Esophagus (tissue), 2 donors: ENCODE measurements at regions not wholly inside any gene's neighbourhood (a gene's known extent, or its start where the extent isn't known, plus 50 kb on each side); places are given as distances from the start of the nearest gene placed in this dataset.

Experiments
- H3K27ac ChIP-seq, 2 donors: one replicate each; pipeline ENCODE4 v1.5.1; 2013; ENCODE audit warnings: low read depth in 2 of 2, mild to moderate bottlenecking in 2 of 2, inconsistent platforms in 1 of 2, low read length in 1 of 2, moderate library complexity in 1 of 2
- H3K27me3 ChIP-seq, 2 donors: one replicate each; pipeline ENCODE4 v1.6.1; 2013; ENCODE audit warnings: low read length in 2 of 2, control low read depth in 1 of 2, mild to moderate bottlenecking in 1 of 2; ENCODE audit not compliant: insufficient read depth in 2 of 2, control insufficient read depth in 1 of 2
- H3K36me3 ChIP-seq, 2 donors: one replicate each; pipeline ENCODE4 v1.6.1; 2013; ENCODE audit warnings: low read length in 1 of 2; ENCODE audit not compliant: control insufficient read depth in 2 of 2, insufficient read depth in 2 of 2
- H3K4me1 ChIP-seq, 2 donors: one replicate each; pipeline ENCODE4 v1.6.1; 2013; ENCODE audit warnings: low read length in 1 of 2; ENCODE audit not compliant: control insufficient read depth in 2 of 2, insufficient read depth in 2 of 2
- H3K4me3 ChIP-seq, 2 donors: one replicate each; pipeline ENCODE4 v1.5.1; 2013; ENCODE audit warnings: low read length in 2 of 2, mild to moderate bottlenecking in 2 of 2, low read depth in 1 of 2, moderate library complexity in 1 of 2
- H3K9me3 ChIP-seq, 2 donors: one replicate each; pipeline ENCODE4 v1.6.1; 2013; ENCODE audit warnings: mild to moderate bottlenecking in 2 of 2, low read depth in 1 of 2, low read length in 1 of 2, moderate library complexity in 1 of 2; ENCODE audit not compliant: control insufficient read depth in 2 of 2, insufficient read depth in 1 of 2
- WGBS, 2 donors: extraction: QIAGEN DNeasy Blood & Tissue Kit; methylation state at CpG; one replicate each; pipeline ENCODE4 v1.1.7; 2013; 5-methylcytosine and 5-hydroxymethylcytosine counted together
- donor health status: healthy with polysubstance abuse.
- donor health status: Bipolar disorder and iron deficiency.

- H3K27me3 ChIP-seq = no peaks in the 10 kb centered on the region
- no peaks in the 10 kb centered on the region for H3K4me1 ChIP-seq
- WGBS, 2 donors = 87 to 94% methylated on average over 3 of the region's 3 CpGs
- no peaks in the 10 kb centered on the region for H3K36me3 ChIP-seq
- H3K4me3 ChIP-seq = no peak overlapping the region
- no peaks in the 10 kb centered on the region for H3K9me3 ChIP-seq
- no peak overlapping the region for H3K27ac ChIP-seq
These were observed 72.3 kb upstream of the POU2AF2 start for GRCh38 chr11:111173221-111173620.

- Histone ChIP-seq H3K27ac (no peak overlapping the region), H3K4me1 (no peaks in the 10 kb centered on the region)
- WGBS, 2 donors = 78 to 80% methylated on average over 3 of the region's 3 CpGs
These were observed 73.1 kb upstream of the POU2AF2 start for GRCh38 chr11:111172321-111172862.

GRCh38 chr11:111170761-111171379, 74.7 kb upstream of the POU2AF2 start:
- 90 to 92% methylated on average over 11 of the region's 11 CpGs for WGBS, 2 donors
- Histone ChIP-seq H3K4me3 (no peak overlapping the region), H3K36me3 (no peaks in the 10 kb centered on the region), H3K4me1 (no peaks in the 10 kb centered on the region), H3K9me3 (no peaks in the 10 kb centered on the region), H3K27me3 (no peaks in the 10 kb centered on the region), H3K27ac (no peak overlapping the region)

More at GRCh38 chr11:111172321-111172862, 73.1 kb upstream of the POU2AF2 start:
- Histone ChIP-seq H3K27me3 (no peaks in the 10 kb centered on the region), H3K4me3 (no peak overlapping the region), H3K36me3 (no peaks in the 10 kb centered on the region), H3K9me3 (no peaks in the 10 kb centered on the region)

- H3K9me3 ChIP-seq = no peaks in the 10 kb centered on the region
- 90 to 91% methylated on average over 5 of the region's 5 CpGs for WGBS, 2 donors
- H3K4me1 ChIP-seq = no peaks in the 10 kb centered on the region
- H3K27ac ChIP-seq = no peak overlapping the region
- H3K4me3 ChIP-seq = no peak overlapping the region
- no peaks in the 10 kb centered on the region for H3K36me3 ChIP-seq
- H3K27me3 ChIP-seq = no peaks in the 10 kb centered on the region
These were observed 76.2 kb upstream of the POU2AF2 start for GRCh38 chr11:111169367-111169766.

- no peaks in the 10 kb centered on the region for H3K36me3 ChIP-seq
- H3K4me3 ChIP-seq = no peak overlapping the region
- no peaks in the 10 kb centered on the region for H3K4me1 ChIP-seq
- no peaks in the 10 kb centered on the region for H3K27me3 ChIP-seq
- H3K27ac ChIP-seq = no peak overlapping the region
- WGBS, 2 donors = 88 to 90% methylated on average over 2 of the region's 2 CpGs
- H3K9me3 ChIP-seq = no peaks in the 10 kb centered on the region
These were observed 76.7 kb upstream of the POU2AF2 start for GRCh38 chr11:111168871-111169270.

- H3K36me3 ChIP-seq = no peaks in the 10 kb centered on the region
- H3K27ac ChIP-seq = no peak overlapping the region
- no peaks in the 10 kb centered on the region for H3K27me3 ChIP-seq
- no peaks in the 10 kb centered on the region for H3K4me1 ChIP-seq
- H3K9me3 ChIP-seq = no peaks in the 10 kb centered on the region
- 85 to 86% methylated on average over 2 of the region's 2 CpGs for WGBS, 2 donors
- H3K4me3 ChIP-seq = no peak overlapping the region
These were observed 77.9 kb upstream of the POU2AF2 start for GRCh38 chr11:111167666-111168065.

GRCh38 chr11:111166598-111166997, 78.9 kb upstream of the POU2AF2 start:
- Histone ChIP-seq H3K36me3 (no peaks in the 10 kb centered on the region), H3K9me3 (no peaks in the 10 kb centered on the region), H3K4me3 (no peak overlapping the region), H3K27ac (no peak overlapping the region), H3K27me3 (no peaks in the 10 kb centered on the region), H3K4me1 (no peaks in the 10 kb centered on the region)
- 79 to 81% methylated on average over 3 of the region's 3 CpGs for WGBS, 2 donors

- H3K9me3 ChIP-seq = no peaks in the 10 kb centered on the region
- WGBS, 2 donors = 47 to 60% methylated on average over 1 of the region's 1 CpG
These were observed 83.2 kb upstream of the POU2AF2 start for GRCh38 chr11:111162305-111162704.

GRCh38 chr11:111157571-111157970, 88.0 kb upstream of the POU2AF2 start:
- Histone ChIP-seq H3K4me1 (no peaks in the 10 kb centered on the region), H3K27ac (no peak overlapping the region), H3K4me3 (no peak overlapping the region), H3K9me3 (no peaks in the 10 kb centered on the region), H3K27me3 (no peaks in the 10 kb centered on the region), H3K36me3 (no peaks in the 10 kb centered on the region)
- 91 to 93% methylated on average over 11 of the region's 11 CpGs for WGBS, 2 donors

More at GRCh38 chr11:111162305-111162704, 83.2 kb upstream of the POU2AF2 start:
- H3K4me1 ChIP-seq = no peaks in the 10 kb centered on the region
- H3K4me3 ChIP-seq = no peak overlapping the region
- H3K27ac ChIP-seq = no peak overlapping the region
- H3K36me3 ChIP-seq = no peaks in the 10 kb centered on the region
- H3K27me3 ChIP-seq = no peaks in the 10 kb centered on the region

GRCh38 chr11:111155021-111155420, 90.5 kb upstream of the POU2AF2 start:
- no peaks in the 10 kb centered on the region for H3K36me3 ChIP-seq
- no peak overlapping the region for H3K4me3 ChIP-seq
- no peaks in the 10 kb centered on the region for H3K9me3 ChIP-seq
- WGBS, 2 donors = 75 to 82% methylated on average over 2 of the region's 2 CpGs
- no peaks in the 10 kb centered on the region for H3K4me1 ChIP-seq
- H3K27ac ChIP-seq = no peak overlapping the region
- no peaks in the 10 kb centered on the region for H3K27me3 ChIP-seq
